ENCODE measurements at regions not wholly inside any gene's neighbourhood (a gene's known extent, or its start where the extent isn't known, plus 50 kb on each side); places are given as distances from the start of the nearest gene placed in this dataset.

DNA sequence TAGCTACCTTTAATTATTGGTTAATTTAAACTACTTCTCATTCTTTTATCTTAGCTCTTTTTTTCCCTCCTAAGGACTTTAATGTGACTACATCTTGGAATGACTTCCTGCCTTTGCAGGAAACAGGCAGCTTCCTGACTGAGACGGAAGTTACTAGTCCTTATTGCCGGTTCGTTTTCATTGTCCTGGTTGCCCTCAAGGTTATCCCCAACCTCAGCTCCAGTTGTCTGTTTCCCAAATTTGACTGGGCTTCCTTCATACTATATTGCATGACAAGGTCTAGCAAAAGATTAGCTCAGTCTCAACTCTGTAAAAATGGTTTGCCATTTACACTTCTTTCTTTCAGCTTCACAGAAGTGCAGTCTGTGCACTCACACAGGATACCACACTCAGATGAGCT lies 109.9 kb upstream of the DDX53 start:
- Histone ChIP-seq H3K4me3 (no peak overlapping the region), H3K27me3 (replicated peaks in 1 of 2; ENCODE audit: control insufficient read depth in 2 of 2, insufficient read depth in 2 of 2, low read length in 1 of 2) (no peaks in the 10 kb centered on the region), H3K79me2 (ENCODE audit: control insufficient read depth, insufficient read depth, low read length) (no peaks in the 10 kb centered on the region), H3K9ac (ENCODE audit: control insufficient read depth, insufficient read depth, low read length) (no peak overlapping the region), H3K4me2 (ENCODE audit: control insufficient read depth, insufficient read depth) (no peak overlapping the region), H3K9me3 (replicated peaks; ENCODE audit: control insufficient read depth, insufficient read depth, low read length) (no peaks in the 10 kb centered on the region), H3K36me3 (ENCODE audit: control insufficient read depth in 2 of 2, insufficient read depth in 2 of 2, low read length in 1 of 2) (no peaks in the 10 kb centered on the region), H4K20me1 (ENCODE audit: control insufficient read depth, insufficient read depth) (no peaks in the 10 kb centered on the region; the same call in 1 of the 2 replicates), H2AFZ (ENCODE audit: control insufficient read depth, low read depth, low read length) (no peak overlapping the region), H3K4me1 (ENCODE audit: control insufficient read depth, insufficient read depth, low read length) (no peaks in the 10 kb centered on the region), H3K27ac (ENCODE audit: control insufficient read depth, insufficient read depth) (no peak overlapping the region)
- no peak for DNase-seq (ENCODE audit: low read depth, low spot score)
- FAIRE-seq, result no peak
- BruUV-seq (replicated peaks), result no TSS peak
- in situ Hi-C loops (cut with MboI), result no loop called here
- ChIA-PET POLR2A (no interaction called here), RAD21 (ENCODE audit: unreplicated experiment) (no interaction called here), SMC1A (ENCODE audit: uncharacterized antibody, unreplicated experiment) (no interaction called here), CTCF (no interaction called here)
- intact Hi-C loops (cut with micrococcal nuclease; ENCODE audit: unreplicated experiment), result no loop called here
- 23% methylated on average over 3 of the region's 3 CpGs for WGBS (ENCODE audit: insufficient coverage, insufficient replicate concordance, low lambda C conversion rate, missing lambda C conversion rate)
- no peak for TF ChIP-seq SPI1 (IDR thresholded peaks at IDR 0.05; ENCODE audit: borderline replicate concordance, insufficient read depth, low read depth, low read length)
- no peak for TF ChIP-seq TAF1 (IDR thresholded peaks at IDR 0.05; ENCODE audit: borderline replicate concordance, low read depth, low read length)
- no peak for TF ChIP-seq ZNF274 (IDR thresholded peaks at IDR 0.05; ENCODE audit: insufficient read depth, insufficient read length)
- no peak for TF ChIP-seq NR2C1 (IDR thresholded peaks at IDR 0.05)
- no peak for TF ChIP-seq PAX8 (IDR thresholded peaks at IDR 0.05)
- TF ChIP-seq SMC3 (IDR thresholded peaks at IDR 0.05; ENCODE audit: borderline replicate concordance, low read length), result no peak
- no peak for TF ChIP-seq BHLHE40 (IDR thresholded peaks at IDR 0.05; ENCODE audit: borderline replicate concordance in 1 of 2, low read depth in 2 of 2, low read length in 1 of 2)
- TF ChIP-seq KLF5 (IDR thresholded peaks at IDR 0.05; ENCODE audit: partially characterized antibody), result no peak
- TF ChIP-seq RAD51 (IDR thresholded peaks at IDR 0.05), result no peak
- no peak for TF ChIP-seq EED (IDR thresholded peaks at IDR 0.05; ENCODE audit: low read depth)
- TF ChIP-seq LARP7 (IDR thresholded peaks at IDR 0.05), result no peak
- no peak for TF ChIP-seq JUND (IDR thresholded peaks at IDR 0.05; ENCODE audit: low read depth, low read length)
- TF ChIP-seq MEF2B (IDR thresholded peaks at IDR 0.05; ENCODE audit: partially characterized antibody, poor library complexity, severe bottlenecking), result no peak
- TF ChIP-seq ETV6 (conservative IDR thresholded peaks at IDR 0.05 in 1 of 2, IDR thresholded peaks at IDR 0.05 in 1 of 2; ENCODE audit: borderline replicate concordance in 1 of 2, low read depth in 1 of 2), result no peak
- TF ChIP-seq, protein P1, sequence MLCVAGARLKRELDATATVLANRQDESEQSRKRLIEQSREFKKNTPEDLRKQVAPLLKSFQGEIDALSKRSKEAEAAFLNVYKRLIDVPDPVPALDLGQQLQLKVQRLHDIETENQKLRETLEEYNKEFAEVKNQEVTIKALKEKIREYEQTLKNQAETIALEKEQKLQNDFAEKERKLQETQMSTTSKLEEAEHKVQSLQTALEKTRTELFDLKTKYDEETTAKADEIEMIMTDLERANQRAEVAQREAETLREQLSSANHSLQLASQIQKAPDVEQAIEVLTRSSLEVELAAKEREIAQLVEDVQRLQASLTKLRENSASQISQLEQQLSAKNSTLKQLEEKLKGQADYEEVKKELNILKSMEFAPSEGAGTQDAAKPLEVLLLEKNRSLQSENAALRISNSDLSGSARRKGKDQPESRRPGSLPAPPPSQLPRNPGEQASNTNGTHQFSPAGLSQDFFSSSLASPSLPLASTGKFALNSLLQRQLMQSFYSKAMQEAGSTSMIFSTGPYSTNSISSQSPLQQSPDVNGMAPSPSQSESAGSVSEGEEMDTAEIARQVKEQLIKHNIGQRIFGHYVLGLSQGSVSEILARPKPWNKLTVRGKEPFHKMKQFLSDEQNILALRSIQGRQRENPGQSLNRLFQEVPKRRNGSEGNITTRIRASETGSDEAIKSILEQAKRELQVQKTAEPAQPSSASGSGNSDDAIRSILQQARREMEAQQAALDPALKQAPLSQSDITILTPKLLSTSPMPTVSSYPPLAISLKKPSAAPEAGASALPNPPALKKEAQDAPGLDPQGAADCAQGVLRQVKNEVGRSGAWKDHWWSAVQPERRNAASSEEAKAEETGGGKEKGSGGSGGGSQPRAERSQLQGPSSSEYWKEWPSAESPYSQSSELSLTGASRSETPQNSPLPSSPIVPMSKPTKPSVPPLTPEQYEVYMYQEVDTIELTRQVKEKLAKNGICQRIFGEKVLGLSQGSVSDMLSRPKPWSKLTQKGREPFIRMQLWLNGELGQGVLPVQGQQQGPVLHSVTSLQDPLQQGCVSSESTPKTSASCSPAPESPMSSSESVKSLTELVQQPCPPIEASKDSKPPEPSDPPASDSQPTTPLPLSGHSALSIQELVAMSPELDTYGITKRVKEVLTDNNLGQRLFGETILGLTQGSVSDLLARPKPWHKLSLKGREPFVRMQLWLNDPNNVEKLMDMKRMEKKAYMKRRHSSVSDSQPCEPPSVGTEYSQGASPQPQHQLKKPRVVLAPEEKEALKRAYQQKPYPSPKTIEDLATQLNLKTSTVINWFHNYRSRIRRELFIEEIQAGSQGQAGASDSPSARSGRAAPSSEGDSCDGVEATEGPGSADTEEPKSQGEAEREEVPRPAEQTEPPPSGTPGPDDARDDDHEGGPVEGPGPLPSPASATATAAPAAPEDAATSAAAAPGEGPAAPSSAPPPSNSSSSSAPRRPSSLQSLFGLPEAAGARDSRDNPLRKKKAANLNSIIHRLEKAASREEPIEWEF (IDR thresholded peaks at IDR 0.05; ENCODE audit: insufficient replicate concordance, low read depth, low read length), result no peak
- TF ChIP-seq CEBPB (IDR thresholded peaks at IDR 0.05; ENCODE audit: borderline replicate concordance in 1 of 2, low read depth in 2 of 2, low read length in 2 of 2), result no peak
- ATAC-seq, result no peak
